ENCODE measurements at regions not wholly inside any gene's neighbourhood (a gene's known extent, or its start where the extent isn't known, plus 50 kb on each side); places are given as distances from the start of the nearest gene placed in this dataset.

DNA sequence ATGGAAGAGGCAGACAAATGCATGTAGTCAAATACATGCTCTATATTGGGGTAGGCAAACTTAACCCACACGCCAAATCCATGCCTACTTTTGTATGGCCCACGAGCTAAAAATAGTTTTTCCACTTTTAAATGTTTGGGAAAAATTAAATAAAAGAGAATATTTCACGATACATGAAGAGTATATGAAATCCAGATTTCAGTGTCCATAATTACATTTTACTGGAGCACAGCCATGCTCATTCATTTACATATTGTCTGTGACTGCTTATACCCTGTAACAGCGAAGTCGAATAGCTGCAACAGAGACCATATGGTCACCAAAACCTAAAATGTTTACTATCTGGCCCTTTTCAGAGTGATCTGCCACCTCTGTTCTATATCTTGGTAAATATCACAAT is 257.4 kb upstream of the NOCT start:
- no peak for DNase-seq (ENCODE audit: low read depth)
- Histone ChIP-seq H3K27me3 (ENCODE audit: control insufficient read depth, insufficient read depth, low read length) (no peaks in the 10 kb centered on the region), H3K36me3 (ENCODE audit: control insufficient read depth, insufficient read depth, low read length) (no peaks in the 10 kb centered on the region), H3K4me3 (ENCODE audit: low read depth, low read length) (no peak overlapping the region)
- TF ChIP-seq, protein P1, sequence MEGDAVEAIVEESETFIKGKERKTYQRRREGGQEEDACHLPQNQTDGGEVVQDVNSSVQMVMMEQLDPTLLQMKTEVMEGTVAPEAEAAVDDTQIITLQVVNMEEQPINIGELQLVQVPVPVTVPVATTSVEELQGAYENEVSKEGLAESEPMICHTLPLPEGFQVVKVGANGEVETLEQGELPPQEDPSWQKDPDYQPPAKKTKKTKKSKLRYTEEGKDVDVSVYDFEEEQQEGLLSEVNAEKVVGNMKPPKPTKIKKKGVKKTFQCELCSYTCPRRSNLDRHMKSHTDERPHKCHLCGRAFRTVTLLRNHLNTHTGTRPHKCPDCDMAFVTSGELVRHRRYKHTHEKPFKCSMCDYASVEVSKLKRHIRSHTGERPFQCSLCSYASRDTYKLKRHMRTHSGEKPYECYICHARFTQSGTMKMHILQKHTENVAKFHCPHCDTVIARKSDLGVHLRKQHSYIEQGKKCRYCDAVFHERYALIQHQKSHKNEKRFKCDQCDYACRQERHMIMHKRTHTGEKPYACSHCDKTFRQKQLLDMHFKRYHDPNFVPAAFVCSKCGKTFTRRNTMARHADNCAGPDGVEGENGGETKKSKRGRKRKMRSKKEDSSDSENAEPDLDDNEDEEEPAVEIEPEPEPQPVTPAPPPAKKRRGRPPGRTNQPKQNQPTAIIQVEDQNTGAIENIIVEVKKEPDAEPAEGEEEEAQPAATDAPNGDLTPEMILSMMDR (IDR thresholded peaks at IDR 0.05; ENCODE audit: insufficient read depth, low read length, poor library complexity, severe bottlenecking): no peak

DNA sequence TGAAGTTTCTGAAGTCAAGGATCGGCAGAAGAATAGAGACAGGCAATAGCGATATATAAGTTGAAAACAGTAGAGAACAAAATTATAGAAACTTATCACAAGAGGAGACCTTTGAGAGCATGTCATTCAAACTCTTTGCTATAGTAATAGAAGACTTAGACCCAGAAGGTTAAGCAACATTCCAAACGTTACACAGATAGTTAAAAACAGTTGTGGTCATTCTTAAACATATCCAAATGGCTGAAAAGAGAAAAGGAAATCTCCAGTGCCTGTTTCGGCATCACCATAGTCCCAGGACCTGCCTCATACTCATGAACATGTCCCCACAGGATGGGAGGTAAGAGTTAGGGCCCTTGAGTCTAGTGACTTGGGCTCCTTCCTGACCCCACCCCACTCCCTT is 258.1 kb upstream of the NOCT start:
- H3K27me3 ChIP-seq (ENCODE audit: control insufficient read depth, insufficient read depth, low read length): no peaks in the 10 kb centered on the region
- no peak overlapping the region for H3K4me3 ChIP-seq (ENCODE audit: low read depth, low read length)
- no peak for DNase-seq (ENCODE audit: low read depth)
- TF ChIP-seq, protein P1 (IDR thresholded peaks at IDR 0.05; ENCODE audit: insufficient read depth, low read length, poor library complexity, severe bottlenecking): no peak
- no peaks in the 10 kb centered on the region for H3K36me3 ChIP-seq (ENCODE audit: control insufficient read depth, insufficient read depth, low read length)

DNA sequence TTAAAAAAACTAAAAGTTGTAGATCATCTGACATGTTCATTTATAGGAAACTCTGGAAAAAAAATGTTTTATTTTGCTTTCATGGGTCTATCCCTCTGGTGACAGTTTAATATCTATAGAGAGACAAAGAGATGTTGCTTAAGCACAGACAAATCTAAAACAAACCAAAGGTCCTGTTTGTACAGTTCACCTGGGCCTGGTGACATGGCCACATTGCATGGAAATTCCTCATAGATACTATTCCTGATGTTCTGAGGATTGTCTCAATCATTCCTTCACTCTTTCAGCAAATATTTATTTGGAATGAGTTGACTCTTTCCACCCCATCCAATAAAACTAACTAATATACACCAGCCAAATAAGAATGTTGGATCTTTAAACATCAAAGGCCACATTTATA is 259.1 kb upstream of the NOCT start:
- H3K27me3 ChIP-seq (ENCODE audit: control insufficient read depth, insufficient read depth, low read length): no peaks in the 10 kb centered on the region
- DNase-seq (ENCODE audit: low read depth): no peak
- no peak overlapping the region for H3K4me3 ChIP-seq (ENCODE audit: low read depth, low read length)
- TF ChIP-seq, protein P1 (IDR thresholded peaks at IDR 0.05; ENCODE audit: insufficient read depth, low read length, poor library complexity, severe bottlenecking): no peak
- no peaks in the 10 kb centered on the region for H3K36me3 ChIP-seq (ENCODE audit: control insufficient read depth, insufficient read depth, low read length)

DNA sequence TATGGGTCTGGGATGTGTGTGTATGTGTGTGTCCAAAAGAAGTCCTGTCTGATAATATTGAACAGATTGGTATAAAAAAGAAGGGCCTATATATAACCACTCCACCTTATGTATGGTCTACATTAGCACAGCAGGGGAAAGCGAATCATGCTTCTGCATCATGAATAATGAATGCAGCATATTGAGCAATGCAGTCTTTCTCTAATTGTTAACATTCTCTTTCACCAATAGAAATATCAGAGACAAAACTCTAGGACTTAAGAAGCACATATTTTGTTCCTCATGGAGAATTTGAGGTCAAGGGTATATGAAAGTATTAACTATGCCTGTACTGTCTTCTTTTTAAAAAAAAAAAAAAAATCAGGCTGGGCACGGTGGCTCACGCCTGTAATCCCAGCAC is 264.3 kb upstream of the NOCT start:
- TF ChIP-seq, protein P1 (IDR thresholded peaks at IDR 0.05; ENCODE audit: insufficient read depth, low read length, poor library complexity, severe bottlenecking): no peak
- no peaks in the 10 kb centered on the region for H3K27me3 ChIP-seq (ENCODE audit: control insufficient read depth, insufficient read depth, low read length)
- no peaks in the 10 kb centered on the region for H3K36me3 ChIP-seq (ENCODE audit: control insufficient read depth, insufficient read depth, low read length)
- no peak overlapping the region for H3K4me3 ChIP-seq (ENCODE audit: low read depth, low read length)
- no peak for DNase-seq (ENCODE audit: low read depth)

DNA sequence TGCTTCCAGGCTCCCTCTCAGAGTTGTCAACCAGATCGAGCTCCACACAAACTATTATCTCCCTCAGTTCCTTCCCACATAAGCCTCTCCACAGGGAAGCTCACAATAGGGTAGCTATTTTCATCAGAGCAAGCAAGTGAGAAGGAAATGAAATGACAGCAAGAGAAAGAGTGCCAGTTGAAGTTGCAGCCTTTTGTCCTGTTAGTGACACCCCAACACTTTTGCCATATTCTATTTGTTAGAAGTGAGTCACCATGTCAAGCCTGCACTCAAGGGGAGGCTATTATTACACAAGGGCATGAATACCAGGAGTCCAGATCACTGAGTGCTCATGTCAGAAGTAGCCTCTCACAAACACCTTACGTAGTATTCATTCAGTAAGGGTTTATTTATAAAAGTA is 266.3 kb upstream of the NOCT start:
- TF ChIP-seq, protein P1 (IDR thresholded peaks at IDR 0.05; ENCODE audit: insufficient read depth, low read length, poor library complexity, severe bottlenecking): no peak
- Histone ChIP-seq H3K4me3 (ENCODE audit: low read depth, low read length) (no peak overlapping the region), H3K27me3 (ENCODE audit: control insufficient read depth, insufficient read depth, low read length) (no peaks in the 10 kb centered on the region), H3K36me3 (ENCODE audit: control insufficient read depth, insufficient read depth, low read length) (no peaks in the 10 kb centered on the region)
- DNase-seq (ENCODE audit: low read depth): no peak

DNA sequence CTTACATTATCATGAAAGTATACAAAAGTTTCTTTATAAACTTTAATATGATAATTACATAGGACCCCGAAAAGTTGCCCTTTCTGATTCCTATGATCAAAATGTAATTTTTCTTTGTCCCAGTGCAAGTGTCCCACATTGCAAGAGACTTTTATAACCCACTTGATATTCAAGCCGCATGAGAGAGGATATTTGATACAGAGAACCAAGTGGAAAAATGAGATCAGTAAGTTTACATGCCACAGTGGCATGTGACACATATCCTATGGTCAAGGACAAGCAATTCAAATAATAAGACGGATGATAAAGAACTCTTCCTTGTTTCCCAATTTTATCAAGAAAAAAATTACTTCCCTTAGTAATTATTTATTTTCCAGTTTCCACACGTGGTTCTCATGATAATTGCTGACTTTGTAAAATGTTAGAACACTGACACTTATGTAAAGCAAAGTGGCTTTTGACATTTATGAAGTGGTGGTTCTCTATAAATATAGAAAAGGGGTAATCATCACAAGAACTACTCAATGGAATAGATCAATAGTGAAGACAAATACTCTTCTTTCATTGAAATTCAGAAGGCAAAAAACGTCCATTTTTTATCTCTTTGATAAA is 273.7 kb upstream of the NOCT start:
- TF ChIP-seq, protein P1 (IDR thresholded peaks at IDR 0.05; ENCODE audit: insufficient read depth, low read length, poor library complexity, severe bottlenecking): no peak
- no peak overlapping the region for H3K4me3 ChIP-seq (ENCODE audit: low read depth, low read length)
- no peaks in the 10 kb centered on the region for H3K27me3 ChIP-seq (ENCODE audit: control insufficient read depth, insufficient read depth, low read length)
- no peak for DNase-seq (ENCODE audit: low read depth)
- no peaks in the 10 kb centered on the region for H3K36me3 ChIP-seq (ENCODE audit: control insufficient read depth, insufficient read depth, low read length)
